ENCODE measurements at regions not wholly inside any gene's neighbourhood (a gene's known extent, or its start where the extent isn't known, plus 50 kb on each side); places are given as distances from the start of the nearest gene placed in this dataset.

GRCh38 chr12:90023207-90023900 is 314.7 kb upstream of the ATP2B1 start:
- TF ChIP-seq PBX3 (IDR thresholded peaks at IDR 0.05; ENCODE audit: insufficient replicate concordance, low read depth, low read length) = no peak
- no peak for TF ChIP-seq CTCF (IDR thresholded peaks at IDR 0.05 in 2 of 3, conservative IDR thresholded peaks at IDR 0.05 in 1 of 3; ENCODE audit: control insufficient read depth in 2 of 3, extremely low read depth in 1 of 3, insufficient read depth in 1 of 3, low read depth in 3 of 3, low read length in 3 of 3)
- no peak for TF ChIP-seq CBX5 (IDR thresholded peaks at IDR 0.05; ENCODE audit: low read depth)
- TF ChIP-seq E4F1 (IDR thresholded peaks at IDR 0.05; ENCODE audit: borderline replicate concordance, partially characterized antibody) = no peak
- no peak for TF ChIP-seq ZNF274 (IDR thresholded peaks at IDR 0.05; ENCODE audit: insufficient read depth, insufficient read length)
- no peak for TF ChIP-seq SP1 (IDR thresholded peaks at IDR 0.05; ENCODE audit: low read depth, low read length)
- no peak for TF ChIP-seq NFIC (IDR thresholded peaks at IDR 0.05; ENCODE audit: low read depth, low read length)
- no peak for TF ChIP-seq REST (IDR thresholded peaks at IDR 0.05; ENCODE audit: low read depth, low read length)
- no peak for TF ChIP-seq ZNF24 (IDR thresholded peaks at IDR 0.05)
- TF ChIP-seq POLR2A (IDR thresholded peaks at IDR 0.05; ENCODE audit: low read depth, low read length) = no peak

Measured in GM12878 (cell line).